ENCODE measurements at regions not wholly inside any gene's neighbourhood (a gene's known extent, or its start where the extent isn't known, plus 50 kb on each side); places are given as distances from the start of the nearest gene placed in this dataset.

DNA sequence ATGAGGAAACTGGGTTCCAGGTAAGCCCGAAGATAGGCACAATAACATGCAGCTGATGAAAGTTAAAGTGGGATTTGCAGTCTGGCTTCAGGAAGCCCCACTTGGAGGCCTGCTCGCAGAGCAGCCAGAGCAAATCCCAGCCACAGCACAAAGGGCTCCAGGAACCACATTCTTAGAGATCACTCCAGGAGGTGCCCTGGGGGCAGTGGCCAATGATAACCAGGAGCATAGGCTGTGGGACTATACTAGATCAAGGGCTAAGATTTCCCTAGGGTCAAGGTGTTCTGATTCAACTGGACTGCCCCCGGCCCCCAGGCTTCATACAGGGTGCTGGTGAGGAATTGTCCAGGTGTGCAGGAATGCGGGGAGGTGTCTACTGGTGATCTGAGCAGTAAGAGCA, 133.9 kb upstream of the PTPRT start:
- ATAC-seq (no peak), DNase-seq (ENCODE audit: low spot score) (no peak)
- intact Hi-C loops (cut with DNase I) = no loop called here

DNA sequence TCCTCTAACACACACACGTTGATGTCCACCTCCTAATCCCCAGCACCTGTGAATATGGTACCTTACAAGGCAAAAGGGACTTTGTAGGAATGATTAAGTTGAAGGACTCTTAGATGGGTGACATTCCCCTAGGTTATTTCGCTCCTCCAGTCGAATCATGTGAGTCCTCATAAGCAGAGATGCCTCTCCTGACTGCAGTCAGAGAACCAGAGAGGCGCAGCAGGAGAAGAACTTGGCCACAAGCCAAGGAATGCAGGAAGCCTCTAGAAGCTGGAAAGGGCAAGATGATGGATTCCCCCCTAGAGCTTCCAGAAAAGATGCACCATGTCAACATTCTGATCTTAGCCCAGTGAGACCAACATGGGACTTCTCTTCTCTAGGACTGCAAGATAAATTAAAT, 133.1 kb upstream of the PTPRT start:
- ATAC-seq = no peak
- no peak for DNase-seq (ENCODE audit: low spot score)
- intact Hi-C loops (cut with DNase I) = no loop called here

DNA sequence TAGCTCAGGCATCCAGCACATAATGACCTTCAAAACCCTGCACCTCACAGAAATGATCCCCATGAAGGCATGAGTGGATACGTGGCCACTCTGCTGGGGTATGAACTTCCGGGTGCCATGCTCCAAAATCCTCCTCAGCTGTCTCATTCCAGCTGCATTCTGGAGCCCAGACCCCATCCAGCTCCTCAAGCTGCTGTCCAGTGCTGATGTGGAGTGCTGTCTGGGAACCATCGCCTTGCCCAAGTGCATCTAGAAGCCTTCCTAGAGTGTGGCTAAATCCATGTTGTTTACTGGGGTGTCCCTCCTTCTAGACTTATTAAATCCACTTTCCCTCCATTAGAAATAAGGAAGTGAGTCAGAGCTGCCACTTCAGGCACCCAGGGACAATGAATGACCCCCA, 130.8 kb upstream of the PTPRT start:
- ATAC-seq (no peak), DNase-seq (ENCODE audit: low spot score) (no peak)
- intact Hi-C loops (cut with DNase I) = no loop called here

DNA sequence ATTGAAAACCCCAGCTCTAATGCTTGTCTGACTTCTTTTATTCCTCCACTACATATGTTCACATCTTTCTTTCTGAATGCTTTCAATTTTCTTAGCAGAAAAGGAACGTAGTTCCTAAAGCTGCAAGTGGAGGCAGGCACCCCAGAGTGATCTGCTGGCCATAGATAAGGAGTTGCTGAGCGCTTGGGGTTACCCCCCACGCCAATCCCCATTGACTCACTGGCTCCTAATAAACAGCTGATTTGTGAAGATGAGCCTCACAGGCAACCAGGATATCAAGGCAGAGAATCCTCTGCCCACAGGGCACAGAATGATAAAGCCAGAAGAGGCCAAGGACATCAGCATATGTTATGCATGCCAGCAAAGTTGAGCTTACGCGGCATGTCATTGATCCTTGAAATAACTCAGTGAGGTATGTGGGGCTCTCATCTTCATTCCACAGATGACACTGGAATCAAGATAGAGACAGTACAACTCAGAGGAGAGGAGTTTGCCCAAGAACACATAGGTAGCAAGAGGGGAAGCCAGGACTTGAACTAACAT, 129.1 kb upstream of the PTPRT start:
- DNase-seq (ENCODE audit: low spot score) (no peak), ATAC-seq (no peak)
- intact Hi-C loops (cut with DNase I) = no loop called here

DNA sequence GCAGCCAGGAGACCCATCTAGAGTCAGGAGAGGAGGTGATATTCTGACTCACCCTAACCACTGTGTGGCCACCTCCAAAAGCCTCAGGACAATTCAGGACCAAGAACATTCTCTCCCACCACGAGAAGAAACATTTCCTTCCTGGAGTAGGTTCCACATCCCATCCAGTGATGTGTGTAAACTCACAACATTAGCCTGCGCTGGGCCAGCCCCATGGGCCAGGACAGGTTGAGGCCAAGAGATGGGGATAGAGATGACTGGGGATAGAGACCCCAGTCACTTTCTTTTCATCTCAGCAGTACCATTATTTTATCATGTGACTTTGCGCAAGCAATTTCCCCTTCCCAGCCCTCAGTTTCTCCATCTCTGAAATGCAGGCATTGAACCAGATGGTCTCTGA, 126.6 kb upstream of the PTPRT start:
- ATAC-seq = no peak
- intact Hi-C loops (cut with DNase I) = no loop called here
- no peak for DNase-seq (ENCODE audit: low spot score)

DNA sequence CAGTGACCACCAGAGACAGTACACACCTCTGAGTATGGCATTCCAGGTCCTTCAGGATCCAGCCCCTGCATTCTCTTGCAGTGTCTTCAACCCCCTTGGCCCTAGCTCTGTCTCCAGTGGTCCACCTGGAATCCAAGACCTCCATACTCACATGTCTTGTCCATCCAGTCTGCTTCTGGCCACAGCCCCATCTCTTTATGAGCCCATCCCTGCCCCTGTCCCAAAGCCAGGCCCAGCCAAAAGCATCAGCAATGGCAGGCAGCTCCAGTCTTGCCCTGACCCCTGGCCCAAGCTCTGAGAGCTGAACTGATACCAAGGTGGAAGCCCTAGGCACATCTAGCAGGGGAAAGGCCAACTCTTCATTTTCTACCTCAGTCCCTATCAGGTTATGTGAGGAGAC, 119.6 kb upstream of the PTPRT start:
- intact Hi-C loops (cut with DNase I) = no loop called here
- ATAC-seq (no peak), DNase-seq (ENCODE audit: low spot score) (no peak)

DNA sequence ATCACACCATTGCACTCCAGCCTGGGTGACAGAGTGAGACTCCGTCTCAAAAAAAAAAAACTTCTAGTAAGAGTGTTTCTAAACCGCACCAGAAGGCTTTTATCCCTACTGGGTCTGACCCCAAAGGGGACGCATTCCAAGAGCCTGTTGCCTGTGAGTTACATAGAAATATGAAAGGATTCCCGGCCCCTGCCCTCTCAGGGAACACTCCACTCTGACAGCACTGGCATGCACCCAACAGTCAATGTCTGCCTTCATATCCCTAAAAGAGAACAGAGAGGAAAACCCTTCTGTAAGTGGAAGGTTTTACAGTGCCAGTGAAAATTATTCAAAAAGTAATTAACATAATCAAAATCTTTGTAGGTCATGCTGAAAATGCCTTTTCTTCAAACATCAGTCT, 117.1 kb upstream of the PTPRT start:
- ATAC-seq (no peak), DNase-seq (ENCODE audit: low spot score) (no peak)
- intact Hi-C loops (cut with DNase I) = no loop called here

DNA sequence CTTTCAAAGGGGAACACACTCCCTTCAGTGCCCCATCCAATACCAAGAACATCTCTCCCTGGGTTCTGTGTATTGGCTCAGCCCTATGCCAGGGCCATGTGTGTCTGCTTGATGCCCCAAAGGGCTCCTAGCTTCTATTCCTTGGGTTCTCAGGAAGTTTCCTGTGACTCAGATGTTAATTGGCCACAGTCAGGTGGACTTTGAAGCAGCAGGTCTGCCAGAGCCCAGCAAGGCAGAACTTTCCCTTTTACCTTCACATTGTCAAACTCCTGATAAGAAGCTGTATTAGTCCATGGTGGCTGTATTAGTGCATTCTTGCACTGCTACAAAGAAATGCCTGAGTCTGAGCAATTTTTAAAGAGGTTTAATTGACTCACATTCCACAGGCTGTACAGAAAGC, 116.0 kb upstream of the PTPRT start:
- intact Hi-C loops (cut with DNase I) = no loop called here
- ATAC-seq = no peak
- DNase-seq (ENCODE audit: low spot score) = no peak

DNA sequence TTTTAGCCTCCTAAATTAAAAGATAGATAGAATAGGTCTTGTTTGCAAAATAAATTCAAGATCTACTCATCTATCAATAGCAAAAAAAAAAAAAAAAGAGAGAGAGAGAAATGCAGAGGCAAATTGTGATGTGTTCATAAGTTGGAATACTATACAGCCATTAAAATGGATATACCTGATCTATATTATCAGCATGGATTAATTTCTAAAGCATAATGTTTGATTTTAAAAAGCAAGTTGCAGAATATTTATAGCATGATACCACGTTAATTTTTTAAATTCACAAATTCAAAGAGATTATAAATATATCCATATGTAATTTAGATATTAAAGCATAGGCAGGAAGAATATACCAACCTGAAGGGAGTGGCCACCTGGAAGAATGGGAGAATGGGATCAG, 114.9 kb upstream of the PTPRT start:
- DNase-seq (ENCODE audit: low spot score) (no peak), ATAC-seq (no peak)
- intact Hi-C loops (cut with DNase I) = no loop called here

DNA sequence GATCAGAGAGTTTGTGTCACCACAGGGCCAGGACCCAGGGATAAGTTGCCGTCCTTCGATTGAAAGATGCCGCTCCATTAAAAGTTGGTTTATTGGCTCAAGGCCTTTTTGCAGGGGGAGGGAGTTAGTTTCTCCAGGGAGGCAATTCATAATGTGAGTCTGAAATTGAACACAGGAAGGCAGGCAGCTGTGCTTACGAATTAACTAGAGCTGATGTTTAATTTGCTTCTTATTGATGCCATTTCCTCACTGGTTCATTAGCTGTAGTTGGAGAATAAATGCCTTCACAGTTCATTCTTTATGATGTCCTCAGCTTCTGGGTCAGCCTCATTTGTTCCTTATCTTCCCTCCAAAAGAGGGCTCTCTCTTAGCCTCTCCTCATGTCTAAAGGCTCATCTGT, 113.2 kb upstream of the PTPRT start:
- intact Hi-C loops (cut with DNase I) = no loop called here
- DNase-seq (ENCODE audit: low spot score) = no peak

DNA sequence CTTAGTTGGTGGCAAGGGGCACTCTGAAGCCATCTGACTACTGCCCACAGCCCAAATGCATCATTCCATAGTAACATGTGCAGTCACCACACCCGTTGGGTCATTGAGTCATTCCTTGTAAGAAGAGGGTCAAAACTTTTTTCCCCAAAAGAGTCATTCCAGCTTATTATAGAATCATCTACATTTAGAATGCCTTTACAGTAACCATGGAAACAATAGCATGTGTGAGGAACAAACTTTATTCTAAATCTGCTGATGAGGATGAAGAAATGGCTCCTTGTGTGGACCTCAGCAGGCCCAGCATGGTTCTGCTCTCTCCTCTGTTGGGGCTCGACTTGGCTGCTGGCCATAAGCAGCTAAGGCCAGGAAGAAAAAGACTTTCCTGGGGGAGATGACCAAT, 111.2 kb upstream of the PTPRT start:
- DNase-seq (ENCODE audit: low spot score) (no peak), ATAC-seq (no peak)
- intact Hi-C loops (cut with DNase I) = no loop called here

More for the DNA sequence above, 113.2 kb upstream of the PTPRT start:
- ATAC-seq = no peak

DNA sequence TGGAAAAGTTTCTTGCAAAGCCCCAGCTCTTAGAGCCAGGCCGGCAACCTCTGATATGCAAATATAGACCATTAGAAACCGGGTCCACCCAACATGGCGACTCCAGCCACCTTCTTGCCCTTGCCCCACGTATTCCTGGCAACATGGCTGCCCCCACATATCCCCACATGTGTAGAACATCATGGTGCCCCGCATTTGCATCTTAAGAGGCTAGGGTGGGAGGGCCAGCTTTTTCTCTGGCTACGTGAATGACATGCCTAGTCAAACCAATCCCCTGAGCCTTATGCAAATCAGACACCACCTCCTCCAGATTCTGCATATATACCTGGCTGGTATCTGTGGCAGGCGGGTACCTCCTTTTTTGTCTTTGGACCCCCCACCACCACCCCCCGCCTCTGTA, 106.1 kb upstream of the PTPRT start:
- ATAC-seq (no peak), DNase-seq (ENCODE audit: low spot score) (no peak)
- intact Hi-C loops (cut with DNase I) = no loop called here

DNA sequence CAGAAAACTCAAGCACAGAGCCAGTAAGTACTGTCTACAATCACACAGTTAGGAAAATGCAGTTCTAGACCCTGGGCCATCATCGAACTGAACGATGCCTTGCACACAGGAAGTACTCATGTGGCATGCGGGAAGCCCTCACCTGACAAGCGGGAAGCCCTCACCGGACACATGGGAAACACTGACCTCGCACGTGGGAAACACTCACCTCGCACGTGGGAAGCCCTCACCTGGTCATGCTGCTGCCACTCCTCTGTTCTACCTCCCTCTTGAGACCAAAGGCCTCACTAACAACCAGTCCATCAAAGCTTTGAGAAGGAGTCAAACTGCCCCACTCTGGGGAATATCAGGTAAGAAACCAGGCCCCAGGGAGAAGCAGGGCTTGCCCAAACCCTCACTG, 105.6 kb upstream of the PTPRT start:
- intact Hi-C loops (cut with DNase I) = no loop called here
- ATAC-seq (no peak), DNase-seq (ENCODE audit: low spot score) (no peak)

DNA sequence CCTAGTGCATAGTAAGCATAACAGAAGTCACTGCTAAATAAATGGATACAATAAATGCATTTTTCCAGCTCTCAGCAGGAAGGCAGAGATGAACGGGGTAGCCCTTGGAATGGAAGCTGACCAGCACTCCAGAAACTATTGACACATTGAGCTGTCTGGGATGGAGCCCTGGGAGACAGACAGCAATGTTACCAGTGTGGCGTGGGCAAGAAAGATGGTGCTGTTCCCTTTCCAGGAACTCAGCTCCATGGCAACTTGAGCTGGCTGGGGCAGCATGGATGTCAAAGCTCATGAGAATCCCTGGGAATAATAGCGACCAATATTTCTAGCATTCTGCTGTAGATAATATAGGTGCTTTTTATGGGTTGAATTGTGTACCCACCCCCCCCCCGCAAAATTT, 104.3 kb upstream of the PTPRT start:
- no peak for ATAC-seq
- intact Hi-C loops (cut with DNase I) = no loop called here
- DNase-seq (ENCODE audit: low spot score) = no peak

DNA sequence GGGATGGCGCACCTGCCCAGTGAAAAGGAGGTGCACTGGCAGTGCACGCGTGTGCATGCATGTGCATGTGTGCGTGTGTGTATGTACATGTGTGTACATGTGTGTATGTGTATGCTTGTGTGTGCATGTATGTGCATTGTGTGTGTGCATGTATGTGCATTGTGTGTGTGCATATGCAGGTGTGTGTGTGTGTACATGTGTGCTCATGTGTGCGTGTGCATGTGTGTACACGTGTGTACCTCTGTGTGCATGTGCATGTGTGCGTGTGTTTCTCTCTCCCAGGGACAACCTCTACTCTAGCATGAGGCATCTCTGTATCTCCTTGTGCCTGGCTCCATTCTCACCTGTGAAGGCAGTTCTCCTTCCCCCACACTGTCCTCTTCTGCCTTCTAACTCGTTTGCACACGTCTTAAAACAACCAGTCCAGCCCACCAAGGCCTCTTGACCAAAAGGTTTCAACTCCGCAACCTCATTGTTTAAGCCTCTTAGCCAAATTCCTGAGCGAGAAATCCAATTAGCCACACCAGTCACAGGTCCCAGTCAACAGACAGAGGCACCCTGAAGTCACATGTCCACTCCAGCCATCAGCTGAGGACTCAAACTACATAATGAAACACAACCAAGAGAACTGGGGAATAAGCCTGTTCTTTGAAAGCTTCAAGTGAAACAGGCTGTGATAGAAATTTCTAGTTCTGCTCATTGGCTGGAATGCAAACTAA, 103.5 kb upstream of the PTPRT start:
- no peak for ATAC-seq
- intact Hi-C loops (cut with DNase I) = no loop called here

DNA sequence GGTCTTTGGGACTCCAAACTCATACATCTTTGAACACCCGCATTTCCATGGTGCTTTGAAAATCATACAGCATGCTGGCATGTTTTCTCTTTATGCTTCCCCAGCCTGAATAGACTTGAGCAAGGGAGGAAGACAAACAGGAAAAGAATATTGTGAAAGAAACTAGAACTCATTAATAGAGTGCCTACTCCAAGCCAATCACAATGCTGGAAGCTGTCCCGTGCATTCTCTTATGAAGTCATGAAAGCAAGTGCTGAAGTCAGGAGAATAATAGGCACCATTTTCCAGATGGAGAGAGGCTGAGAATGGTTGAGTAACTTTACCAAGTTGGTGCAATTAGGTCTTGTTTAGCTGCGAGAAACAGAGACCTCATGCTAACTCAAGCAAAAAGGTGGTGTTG, 102.5 kb upstream of the PTPRT start:
- intact Hi-C loops (cut with DNase I) = no loop called here
- no peak for DNase-seq (ENCODE audit: low spot score)
- no peak for ATAC-seq

More for the DNA sequence above, 103.5 kb upstream of the PTPRT start:
- no peak for DNase-seq (ENCODE audit: low spot score)

DNA sequence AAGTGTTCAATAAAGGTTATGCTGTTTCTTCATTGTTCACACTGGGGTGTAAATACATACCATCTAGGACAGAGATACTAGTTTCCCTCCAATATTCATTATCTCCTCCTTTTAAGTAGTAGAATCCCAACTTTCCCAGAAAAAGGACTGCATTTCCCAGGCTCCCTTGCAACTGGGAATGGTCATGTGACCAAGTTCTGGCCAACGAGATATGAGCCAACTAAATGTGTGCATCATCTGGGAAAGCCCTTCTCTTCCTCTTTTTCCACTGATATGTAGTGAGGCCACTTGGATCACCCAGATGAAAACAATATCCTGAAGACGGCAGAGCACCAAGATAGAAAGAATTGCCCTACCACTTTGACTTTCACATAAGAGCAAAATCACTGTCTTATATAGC, 97.9 kb upstream of the PTPRT start:
- DNase-seq (ENCODE audit: low spot score) = no peak
- intact Hi-C loops (cut with DNase I) = no loop called here
- ATAC-seq = no peak

DNA sequence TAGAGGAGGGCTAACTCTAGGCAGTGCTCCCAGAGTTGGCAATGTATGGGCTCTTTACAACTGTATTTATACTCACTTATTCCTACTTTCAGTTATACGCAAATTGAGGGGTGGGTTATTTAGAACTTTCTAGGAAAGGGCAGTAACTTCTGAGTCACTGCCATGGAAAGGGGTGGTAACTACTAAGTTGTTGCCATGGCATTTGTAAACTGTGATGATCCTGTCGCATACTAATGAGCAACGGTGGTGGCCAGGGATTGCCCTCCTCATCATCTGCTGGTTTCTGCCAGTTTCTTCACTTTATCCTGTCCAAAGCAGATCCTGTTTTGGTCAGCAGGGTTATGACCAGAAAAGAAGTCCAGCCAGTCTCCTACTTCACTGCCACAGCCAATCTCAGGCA, 95.5 kb upstream of the PTPRT start:
- no peak for DNase-seq (ENCODE audit: low spot score)
- intact Hi-C loops (cut with DNase I) = no loop called here
- ATAC-seq = no peak

DNA sequence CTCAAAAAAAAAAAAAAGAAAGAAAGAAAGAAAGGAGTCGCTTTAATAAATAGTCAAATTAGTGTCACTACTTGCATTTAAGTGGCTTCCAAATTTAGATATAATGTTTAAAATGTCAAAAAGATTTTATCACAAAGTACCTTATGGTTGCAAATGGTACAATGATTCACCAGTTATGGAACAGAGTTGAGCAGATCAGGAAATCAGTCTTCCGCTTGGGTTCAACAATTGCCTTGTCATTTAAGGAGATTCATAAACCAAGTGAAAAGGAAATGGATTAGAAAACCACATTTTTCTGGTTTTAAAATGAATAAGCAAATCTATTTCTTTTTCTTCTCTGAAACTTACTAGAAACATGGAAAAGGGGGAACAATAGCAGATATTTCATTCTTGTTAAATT, 94.8 kb upstream of the PTPRT start:
- DNase-seq (ENCODE audit: low spot score) = no peak
- intact Hi-C loops (cut with DNase I) = no loop called here
- ATAC-seq = no peak

DNA sequence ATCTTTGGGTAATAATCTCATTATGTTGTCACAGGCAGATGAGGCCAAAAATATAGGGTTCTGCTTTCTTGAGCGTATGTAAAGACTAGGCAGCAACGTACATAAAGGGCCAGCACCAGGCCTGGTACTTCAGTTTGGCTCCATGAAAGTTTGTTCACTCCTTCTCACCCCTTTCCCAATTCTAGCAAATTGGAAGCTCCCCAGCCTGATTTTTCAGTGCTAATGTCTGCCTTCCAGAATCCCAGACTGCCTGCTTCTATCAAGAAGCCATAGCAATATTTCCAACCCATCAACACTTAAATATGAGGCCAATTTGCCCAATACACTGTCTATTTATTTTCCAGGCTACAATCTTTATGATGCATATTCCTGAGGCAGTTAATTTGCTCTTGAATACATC, 93.4 kb upstream of the PTPRT start:
- intact Hi-C loops (cut with DNase I) = no loop called here
- ATAC-seq (no peak), DNase-seq (ENCODE audit: low spot score) (no peak)

DNA sequence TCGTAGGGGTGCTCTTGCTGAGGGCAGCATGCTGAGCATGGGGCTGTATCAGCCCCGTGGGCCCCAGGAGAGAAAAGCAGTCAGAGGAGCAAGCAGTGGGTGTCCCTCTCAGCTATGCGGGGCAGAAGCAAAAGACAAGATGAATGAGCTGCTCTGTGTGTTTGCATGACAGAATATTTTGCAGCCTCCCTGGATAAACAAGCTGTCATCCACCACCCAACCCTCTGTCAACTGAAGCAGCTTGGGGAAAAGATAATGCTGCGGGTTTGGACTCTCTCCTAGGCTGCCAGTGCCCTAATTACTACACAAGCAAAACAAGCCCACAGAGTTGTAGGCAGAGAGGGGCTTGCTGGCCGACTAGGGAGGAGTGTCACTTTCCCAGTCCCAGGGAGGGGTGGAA, 82.3 kb upstream of the PTPRT start:
- intact Hi-C loops (cut with DNase I) = no loop called here
- no peak for ATAC-seq
- no peak for DNase-seq (ENCODE audit: low spot score)
